GM18870 (cell line): ENCODE measurements at regions not wholly inside any gene's neighbourhood (a gene's known extent, or its start where the extent isn't known, plus 50 kb on each side); places are given as distances from the start of the nearest gene placed in this dataset.

ENCODE experiments used
- ATAC-seq: cut with Tn5 transposase; IDR thresholded peaks from one replicate; pipeline ENCODE4 v1.9.1; 2021; ENCODE audit warnings: moderate library complexity; ENCODE audit not compliant: unreplicated experiment

DNA sequence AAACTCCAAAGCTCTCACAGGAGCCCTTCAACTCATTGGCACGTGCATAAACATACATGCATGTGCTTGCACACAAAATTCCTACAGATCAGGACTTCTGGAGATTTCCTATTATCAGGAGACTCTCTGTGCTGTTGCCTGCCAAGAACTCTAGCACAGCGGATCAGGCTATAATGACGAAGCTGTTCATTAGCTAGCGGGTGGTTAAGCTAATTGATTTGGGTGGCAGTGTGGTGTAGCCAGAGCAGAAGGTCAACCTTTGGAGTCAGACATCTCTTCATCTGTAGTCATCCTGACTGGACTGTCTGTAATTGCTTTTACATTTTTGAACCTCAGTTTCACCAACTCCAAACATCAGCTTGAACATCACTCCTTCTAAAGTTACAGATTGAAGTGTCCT lies 69.0 kb downstream of the KIF2B start:
- no peak for ATAC-seq

DNA sequence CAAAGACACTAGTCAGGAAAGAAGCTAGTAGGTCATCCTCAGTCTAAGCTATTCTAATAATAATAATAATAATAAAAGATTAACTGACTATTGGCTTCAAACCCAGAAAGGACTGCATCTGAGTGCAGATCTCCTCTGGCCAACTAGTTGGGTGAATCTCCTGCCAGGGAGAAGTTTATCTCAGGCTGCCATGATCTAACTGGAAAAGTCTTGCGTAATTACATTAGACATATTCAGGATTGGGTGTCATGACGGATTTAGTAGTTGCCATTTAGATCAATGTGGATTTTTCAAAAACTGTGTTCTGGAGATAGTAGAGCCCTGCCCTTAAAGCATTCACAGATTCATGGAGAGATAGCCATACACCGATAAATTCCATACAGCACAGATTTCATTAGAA lies 69.5 kb downstream of the KIF2B start:
- ATAC-seq: no peak

DNA sequence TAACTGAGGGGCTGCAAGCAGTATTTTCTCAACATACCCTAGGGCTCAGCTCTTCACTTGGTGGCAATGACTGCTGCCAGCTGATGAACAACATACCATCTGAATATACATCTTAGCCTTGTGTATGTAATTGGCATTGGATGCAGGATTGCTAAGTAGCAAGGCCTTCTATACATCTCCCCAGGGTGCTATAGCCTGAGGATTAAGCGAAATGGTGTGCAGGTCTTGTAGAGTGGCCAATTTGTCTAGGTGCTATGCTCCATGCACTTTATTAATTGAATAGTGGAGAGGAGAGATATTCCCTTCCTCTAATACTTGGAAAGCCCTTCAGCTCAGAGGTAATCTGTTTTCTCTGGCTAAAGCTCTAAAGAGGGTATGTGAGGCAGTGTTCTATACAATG lies 71.9 kb downstream of the KIF2B start:
- no peak for ATAC-seq

DNA sequence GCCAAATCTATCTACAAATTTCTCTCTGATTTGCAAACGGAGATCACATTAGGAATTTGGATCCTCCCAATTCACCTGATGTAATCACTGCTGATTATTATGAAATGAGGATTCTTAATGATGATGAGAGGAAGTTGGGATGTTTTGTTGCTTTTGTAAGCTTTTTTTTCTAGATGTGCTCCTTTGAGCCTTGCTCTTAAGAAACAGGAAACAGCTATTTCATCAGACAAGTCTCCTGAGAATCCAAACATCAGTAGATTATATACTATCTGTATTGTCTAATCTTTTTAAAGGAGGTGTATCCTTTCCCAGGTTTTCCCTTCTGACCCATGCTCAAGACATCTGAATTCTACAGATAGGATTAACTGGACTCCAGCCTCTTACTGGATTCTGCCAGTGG lies 73.3 kb downstream of the KIF2B start:
- no peak for ATAC-seq

DNA sequence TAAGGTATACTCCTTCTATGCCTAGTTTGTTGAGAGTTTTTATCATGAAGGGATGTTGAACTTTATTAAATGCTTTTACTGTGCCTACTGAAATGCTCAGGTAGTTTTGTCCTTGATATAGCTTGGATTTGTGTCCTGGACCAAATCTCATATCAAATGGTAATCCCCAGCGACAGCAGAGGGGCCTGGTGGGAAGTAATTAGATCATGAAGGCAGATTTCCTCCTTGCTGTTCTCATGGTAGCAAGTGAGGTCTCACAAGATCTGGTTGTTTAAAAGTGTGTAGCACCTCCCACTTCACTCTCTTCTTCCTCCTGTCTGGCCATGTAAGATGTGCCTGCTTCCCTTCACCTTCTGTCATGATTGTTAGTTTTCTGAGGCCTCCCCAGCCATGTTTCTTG lies 78.2 kb downstream of the KIF2B start:
- ATAC-seq: no peak

DNA sequence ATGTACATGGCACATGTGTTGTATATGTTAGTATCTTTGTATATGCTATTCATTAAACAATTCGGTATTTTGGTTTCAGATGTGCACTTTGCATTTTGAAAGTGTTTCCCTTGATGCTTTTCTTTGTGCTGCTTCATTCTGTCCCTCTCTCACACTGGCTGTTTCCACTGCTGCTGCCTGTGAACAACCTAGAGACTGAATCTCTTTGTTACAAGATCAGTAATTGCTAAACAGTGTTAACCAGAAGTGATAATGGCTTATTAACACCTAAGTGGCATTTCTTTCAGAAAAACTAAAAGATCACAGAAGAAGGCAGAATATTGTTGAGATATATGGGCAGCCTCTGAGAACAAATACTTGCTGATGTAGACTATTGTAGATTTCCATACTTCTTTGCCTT lies 84.7 kb downstream of the KIF2B start:
- ATAC-seq: no peak

DNA sequence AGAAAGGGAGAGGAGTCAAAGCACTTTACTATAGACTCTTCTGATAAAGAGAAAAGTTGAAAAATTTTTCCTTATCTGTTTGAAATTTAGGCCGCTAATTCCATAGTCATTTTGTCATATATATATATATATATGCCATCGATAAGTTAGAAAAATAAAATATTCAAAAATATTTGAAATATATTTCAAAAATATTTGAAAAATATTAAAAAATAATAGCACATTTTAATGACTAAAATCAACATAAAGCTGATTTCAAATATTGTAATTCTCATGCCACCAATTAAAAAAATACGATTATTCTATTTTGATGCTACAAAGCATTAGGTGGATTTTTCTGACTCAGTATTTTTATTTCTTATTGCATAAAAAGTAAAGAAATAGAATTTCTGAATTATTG lies 87.1 kb downstream of the KIF2B start:
- ATAC-seq: no peak

DNA sequence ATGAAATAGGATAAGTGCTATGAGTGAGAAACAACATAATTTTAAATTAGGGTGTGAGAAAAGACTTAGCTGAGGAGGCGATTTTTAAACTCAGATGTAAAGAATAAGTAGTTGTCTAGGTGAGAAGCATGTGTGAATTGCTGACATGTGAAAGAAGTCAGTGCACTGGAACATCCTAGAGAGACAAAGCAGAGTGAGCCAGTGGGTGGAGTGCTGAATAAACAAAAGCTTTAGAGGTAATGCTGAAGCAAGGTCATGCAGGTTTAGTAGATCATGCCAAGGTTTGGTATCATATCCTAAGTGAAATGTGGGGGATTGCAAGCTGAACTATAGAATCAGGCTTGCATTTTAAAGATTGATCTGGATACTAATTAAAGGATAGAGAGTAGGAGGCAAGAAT lies 89.4 kb downstream of the KIF2B start:
- ATAC-seq: no peak

DNA sequence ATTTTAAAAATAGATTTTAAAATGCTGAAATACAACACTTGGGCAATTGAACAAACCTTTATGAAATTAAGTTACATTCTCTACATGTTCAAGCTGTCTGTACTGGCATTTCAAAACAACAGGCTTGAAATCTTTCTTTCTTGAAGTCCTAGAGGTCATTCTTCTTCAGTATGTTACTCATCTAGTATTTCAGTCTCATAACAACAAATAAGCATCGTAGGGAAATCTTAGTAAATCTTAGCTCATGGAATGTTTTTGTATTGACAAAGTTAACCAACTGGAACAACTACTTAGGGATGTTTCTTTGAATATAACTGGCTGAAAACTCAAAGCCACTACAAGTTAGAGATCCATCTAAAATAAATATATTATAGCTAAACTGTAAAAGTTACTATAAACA lies 96.6 kb downstream of the KIF2B start:
- ATAC-seq: no peak

DNA sequence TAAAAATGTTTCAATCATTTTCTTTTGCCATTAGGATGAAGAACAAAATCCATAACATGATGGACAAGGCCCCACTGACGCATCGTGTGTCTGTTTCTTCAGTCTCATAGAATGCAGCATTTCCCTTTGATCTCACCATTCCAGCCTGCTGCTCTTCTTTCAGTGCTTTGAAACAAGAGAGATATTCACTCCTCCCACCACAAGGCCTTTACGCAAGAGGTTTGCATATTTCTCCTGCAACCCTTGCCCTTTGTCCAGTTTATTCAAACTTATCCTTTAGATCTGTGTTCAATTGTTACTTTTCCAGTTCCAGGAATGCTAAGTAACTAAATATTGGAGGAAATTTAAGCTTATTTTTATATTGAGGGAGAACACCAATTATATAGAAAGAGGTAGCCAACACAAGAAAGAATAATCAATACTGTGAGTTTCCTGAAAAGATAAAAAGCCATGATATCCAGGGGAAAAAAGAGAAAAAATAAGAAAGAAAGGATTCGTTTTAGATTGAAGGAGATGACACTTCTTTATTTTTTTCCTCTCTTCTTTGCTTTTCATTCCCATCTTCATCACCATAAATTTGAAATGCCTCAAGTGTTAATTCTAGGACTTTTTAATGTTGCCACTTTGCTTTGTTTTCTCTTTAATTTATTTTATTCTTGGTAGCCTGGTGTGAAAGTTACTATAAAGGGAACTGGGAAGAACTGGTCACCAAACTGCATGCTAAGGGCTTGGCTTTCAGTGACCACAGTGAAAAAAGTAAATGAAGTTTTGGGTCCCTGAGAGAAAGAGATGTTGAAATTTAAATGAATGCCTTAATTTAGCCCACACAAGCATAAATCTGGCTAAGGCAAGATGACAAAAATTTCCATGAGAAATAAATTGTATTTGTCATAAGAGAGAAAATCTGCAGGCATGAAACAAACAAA lies 102.1 kb downstream of the KIF2B start:
- no peak for ATAC-seq

DNA sequence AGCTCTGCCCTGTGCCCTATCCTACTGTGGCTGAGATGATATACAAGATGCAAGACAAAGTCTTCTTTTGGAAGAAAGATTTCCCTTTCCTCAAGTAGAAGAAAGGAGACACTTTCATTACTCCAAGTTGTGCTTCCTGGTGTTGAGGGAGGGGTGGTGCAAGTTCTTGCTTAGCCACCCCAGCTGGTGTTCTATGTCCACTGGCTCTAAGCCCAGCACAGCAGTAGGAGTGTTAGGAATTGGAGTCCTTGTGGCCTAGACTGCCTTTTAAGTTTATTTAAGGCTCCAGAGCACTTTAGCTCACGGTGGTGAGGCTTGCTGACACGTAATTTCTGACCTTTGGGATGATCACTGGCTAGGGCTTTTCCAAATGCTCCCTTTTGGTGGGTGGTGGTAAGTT lies 109.7 kb downstream of the KIF2B start:
- no peak for ATAC-seq

DNA sequence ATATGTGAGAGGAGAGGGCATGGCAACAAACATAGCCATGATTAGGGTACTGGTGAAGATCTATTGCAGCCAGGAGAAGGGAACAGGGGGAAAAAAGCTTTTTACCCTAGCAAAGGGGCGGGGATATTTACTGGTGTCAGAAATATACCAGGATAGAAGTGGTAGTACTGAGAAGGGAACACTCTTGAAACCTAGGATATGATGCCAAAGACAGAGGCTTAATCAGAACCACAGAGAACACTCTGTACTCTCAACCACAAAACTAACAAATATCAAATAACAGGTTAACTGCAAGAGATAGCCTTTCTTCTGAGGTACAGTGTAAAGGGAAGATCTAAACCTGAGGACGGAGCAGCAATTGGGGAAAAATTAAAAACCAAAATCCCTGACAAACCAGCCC lies 112.2 kb downstream of the KIF2B start:
- ATAC-seq: no peak

DNA sequence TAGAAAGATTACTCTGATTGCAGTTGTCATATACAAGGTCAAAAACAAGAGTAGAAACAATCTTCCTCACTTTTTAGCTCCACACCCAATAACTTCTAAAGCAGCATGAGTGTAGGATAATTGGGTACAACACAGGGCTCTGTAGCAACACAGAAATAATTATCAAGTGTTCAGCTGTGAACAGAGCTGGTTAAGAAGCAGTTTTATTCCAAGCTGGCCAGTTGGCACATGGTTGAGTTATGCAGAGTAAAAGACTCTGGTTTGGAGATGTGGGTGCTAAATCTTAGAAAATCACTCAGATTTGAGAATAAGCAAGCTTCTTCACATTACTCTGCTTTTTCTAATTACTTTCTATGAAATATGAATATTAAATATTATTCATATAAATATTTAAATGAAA lies 118.5 kb downstream of the KIF2B start:
- ATAC-seq: no peak

DNA sequence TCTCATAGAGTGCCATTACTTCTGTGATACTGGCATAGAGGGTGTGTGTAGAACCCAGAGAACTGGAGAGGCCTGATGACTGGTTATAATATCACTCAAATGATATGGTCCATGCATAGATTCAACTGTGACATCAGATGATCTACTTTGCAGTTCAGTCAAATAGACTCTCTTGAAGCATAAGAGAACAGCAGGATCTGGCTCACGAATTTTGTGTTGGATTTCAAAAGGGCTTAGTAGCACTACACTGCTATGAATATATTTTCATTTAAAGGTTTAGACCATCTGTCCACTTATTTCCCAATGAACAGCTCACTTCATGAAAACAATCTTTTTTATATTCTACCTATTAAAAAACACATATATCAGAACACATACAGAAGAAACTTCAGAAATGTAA lies 119.7 kb downstream of the KIF2B start:
- no peak for ATAC-seq

DNA sequence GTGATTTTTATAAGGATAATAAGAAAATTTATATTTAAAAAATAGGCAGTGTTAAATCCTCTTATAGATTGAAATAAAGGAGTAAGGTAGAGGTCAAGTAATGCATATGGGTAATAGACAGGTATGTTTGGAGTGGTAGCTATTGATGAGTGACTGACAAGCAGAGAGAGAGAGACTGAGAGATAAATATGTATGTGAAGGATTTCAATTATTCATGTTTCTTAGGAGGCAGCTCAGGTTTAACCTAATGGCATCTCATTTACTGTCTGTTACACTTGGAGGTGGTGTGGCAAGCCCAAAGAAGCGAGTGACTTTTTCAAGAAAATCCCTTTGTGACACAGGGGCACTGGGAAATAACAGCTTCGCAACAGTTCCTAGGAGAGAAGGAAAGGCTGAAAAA lies 120.2 kb downstream of the KIF2B start:
- no peak for ATAC-seq

DNA sequence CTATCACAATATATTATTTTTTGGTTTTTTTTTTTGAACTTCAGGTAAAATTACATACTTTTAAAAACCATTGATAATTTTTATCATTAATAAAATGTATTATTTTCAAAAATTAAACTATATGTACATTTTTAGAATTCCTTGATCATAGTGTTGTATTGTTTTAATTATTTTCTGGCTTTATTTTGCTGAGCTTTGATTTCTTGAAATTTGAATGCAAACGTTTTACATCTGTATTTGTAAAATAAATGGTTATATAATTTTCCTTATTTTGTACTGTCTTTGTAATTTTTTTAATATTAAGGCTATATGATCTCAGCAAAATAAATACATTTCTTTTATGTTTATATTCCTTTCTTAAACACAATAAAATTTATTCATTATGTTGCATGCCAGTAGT lies 125.6 kb downstream of the KIF2B start:
- no peak for ATAC-seq

DNA sequence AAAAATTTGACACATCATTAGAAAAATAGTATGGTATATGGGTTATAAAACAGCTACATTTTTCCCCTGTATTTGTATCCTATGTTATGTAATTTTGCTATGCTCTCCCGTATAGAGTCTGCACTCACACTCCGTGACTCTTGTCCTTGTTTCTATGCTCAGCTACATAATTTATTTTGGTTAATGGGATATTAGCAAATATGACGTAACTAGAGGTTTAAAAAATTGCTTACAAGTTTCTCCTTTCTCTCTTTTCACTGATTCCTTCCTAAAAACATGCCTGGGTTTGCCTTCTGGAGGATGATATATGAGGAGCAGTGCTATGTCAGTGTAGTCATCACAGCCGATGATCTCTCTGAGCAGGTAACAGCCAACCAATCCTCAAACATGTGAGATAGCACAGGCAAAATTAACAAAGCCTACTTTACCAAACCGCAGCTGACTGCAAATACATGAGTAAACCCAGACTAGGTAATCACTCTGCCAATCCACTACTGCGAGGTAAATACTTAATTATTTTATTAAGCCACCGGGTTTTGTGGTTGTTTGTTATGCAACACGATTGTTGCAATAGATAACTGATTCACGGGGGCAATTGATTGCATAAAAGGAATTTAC lies 126.9 kb downstream of the KIF2B start:
- ATAC-seq: no peak

DNA sequence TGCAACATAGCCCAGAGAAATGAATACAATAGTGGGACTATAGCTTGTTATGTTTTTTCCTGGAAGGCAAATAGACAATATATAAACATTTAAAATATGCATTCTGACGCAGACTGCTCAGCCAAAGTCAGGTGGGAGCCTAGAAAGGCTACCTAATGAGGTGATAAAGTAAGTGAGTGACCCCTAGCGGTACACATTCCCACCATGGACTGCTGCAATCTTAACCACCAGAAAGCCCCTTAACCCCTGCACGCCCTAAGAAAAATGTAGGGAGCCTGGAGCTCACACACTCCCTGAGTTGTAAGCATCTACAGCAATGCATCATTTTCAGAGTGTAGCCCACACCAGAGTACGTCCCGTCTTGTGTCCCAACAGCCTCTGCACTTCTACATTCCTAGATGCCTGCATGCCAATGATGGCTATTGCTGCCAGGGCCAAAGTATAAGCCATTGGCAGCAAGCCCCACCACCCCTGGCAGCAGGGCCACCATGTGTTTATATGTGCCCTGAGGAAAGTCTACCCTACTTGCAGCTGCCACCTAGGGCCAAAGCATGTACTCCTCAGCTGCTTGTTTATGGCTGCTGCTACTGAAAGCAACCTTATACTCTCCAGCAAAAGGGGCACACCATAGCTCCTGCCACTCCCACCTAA lies 127.6 kb downstream of the KIF2B start:
- ATAC-seq: no peak

DNA sequence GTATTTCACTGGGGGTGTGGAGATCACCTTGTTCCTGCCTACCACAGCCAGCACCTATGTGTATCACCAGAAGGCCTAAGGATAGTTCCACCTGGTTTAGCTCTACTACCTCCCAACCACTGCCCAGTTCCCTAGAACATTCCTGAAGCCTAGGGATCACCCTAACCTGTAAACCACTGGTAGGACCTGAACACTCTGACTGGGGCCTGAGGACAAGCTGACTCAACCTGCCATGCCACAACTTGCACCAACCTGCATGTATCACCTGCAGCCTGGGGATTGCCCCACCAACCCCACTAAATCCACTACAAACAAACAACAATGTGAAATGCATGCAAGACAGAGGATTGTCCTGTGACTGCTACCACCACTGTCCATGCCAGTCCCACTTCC lies 128.1 kb downstream of the KIF2B start:
- ATAC-seq: no peak

DNA sequence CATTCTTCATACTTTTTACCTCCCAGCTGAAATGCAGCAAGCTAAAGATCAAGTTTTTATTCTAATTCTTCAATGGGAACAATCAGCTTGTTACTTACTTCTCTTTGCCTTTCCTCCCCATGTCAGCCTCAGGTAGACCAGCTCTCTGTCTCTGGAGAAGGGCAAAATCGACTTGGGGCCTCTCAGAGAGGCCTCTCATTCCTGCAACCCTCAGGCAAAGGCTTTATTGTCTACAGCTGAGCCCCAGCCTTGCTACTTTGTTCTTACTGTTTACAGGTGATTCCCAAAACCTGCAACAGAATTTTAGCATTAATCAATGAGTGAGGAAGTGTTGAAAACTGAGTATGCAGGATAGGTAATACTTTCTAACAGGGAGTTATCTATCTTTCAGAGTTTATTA lies 148.6 kb downstream of the KIF2B start:
- ATAC-seq: no peak

DNA sequence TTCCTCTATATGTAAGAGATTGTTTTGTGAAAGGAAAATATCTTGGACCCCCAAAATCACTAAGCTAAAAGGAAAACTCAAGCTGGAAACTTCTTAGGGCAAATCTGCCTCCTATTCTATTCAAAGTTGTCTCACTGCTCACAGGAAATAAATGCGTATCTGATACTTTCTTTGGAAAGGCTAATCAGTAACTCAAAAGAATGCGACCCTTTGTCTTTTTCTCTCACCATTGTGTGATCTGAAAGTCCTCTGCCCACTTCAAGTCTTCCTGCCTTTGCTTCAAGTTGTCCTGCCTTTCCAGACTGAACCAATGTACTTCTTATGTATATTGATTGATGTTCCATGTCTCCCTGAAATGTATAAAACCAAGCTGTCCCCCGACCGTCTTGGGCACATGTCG lies 157.3 kb downstream of the KIF2B start:
- no peak for ATAC-seq

DNA sequence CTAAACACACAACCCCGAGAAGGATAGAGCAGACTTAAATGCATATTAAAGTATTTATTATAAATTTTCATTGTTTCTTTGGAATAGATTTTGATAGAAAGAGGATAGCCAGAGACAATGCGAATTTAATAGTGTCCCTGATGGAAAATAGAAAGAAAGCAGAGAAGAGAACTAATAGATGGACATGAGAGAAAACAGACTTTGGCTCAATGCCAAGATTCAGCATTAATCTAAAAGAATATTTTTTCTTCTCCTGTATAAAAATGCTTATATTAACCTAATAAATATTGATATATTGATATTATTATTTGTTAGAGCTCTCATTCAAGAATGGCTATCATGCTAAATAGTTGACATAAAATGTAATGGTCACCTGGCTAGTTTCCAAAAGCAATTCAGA lies 173.4 kb downstream of the KIF2B start:
- ATAC-seq: no peak
